Esophagus muscularis mucosa (tissue), 4 donors: ENCODE measurements at regions not wholly inside any gene's neighbourhood (a gene's known extent, or its start where the extent isn't known, plus 50 kb on each side); places are given as distances from the start of the nearest gene placed in this dataset.

Experiments used
- DNase-seq: peaks from one replicate; pipeline ENCODE4 v3.0.0-alpha.2; 2017; ENCODE audit errors: extremely low spot score
- H3K27ac ChIP-seq, 4 donors: fragments of 200-600 bp; sonication (generic); replicated peaks in 1 of 4; 1 replicate in 3 of 4; 2 replicates in 1 of 4; pipeline ENCODE4 v1.5.1; 2016 to 2019; ENCODE audit warnings: mild to moderate bottlenecking in 1 of 4
- H3K27me3 ChIP-seq, 4 donors: fragments of 200-600 bp; sonication (generic); one replicate each; pipeline versions ENCODE4 v1.5.1 to v1.6.0; 2016 to 2019
- H3K36me3 ChIP-seq, 4 donors: fragments of 200-600 bp; sonication (generic); one replicate each; pipeline ENCODE4 v1.5.1; 2016 to 2019
- H3K4me1 ChIP-seq, 4 donors: fragments of 200-600 bp; sonication (generic); one replicate each; pipeline ENCODE4 v1.5.1; 2016 to 2019
- H3K4me3 ChIP-seq, 4 donors: fragments of 200-600 bp; sonication (generic); 1 replicate in 2 of 4; 2 replicates in 2 of 4; pipeline ENCODE4 v1.5.1; 2016 to 2019; ENCODE audit warnings: mild to moderate bottlenecking in 4 of 4, moderate library complexity in 1 of 4
- H3K9me3 ChIP-seq, 4 donors: fragments of 200-600 bp; sonication (generic); 1 replicate in 3 of 4; 2 replicates in 1 of 4; pipeline ENCODE4 v1.5.1; 2016 to 2019
- EP300 ChIP-seq: sonication (generic); formaldehyde crosslinking; IDR thresholded peaks from one replicate; pipeline ENCODE4 v1.6.1; 2017; ENCODE audit warnings: antibody characterized with exemption
- POLR2A ChIP-seq: fragments of 450-650 bp; IDR thresholded peaks from one replicate; pipeline ENCODE4 v1.6.1; 2017; ENCODE audit warnings: antibody characterized with exemption, moderate library complexity, mild to moderate bottlenecking, low read depth
- POLR2AphosphoS5 ChIP-seq, 2 donors: sonication (generic); formaldehyde crosslinking; IDR thresholded peaks; one replicate each; pipeline ENCODE4 v1.6.1; 2017; ENCODE audit warnings: antibody characterized with exemption in 2 of 2
- WGBS: methylation state at CpG from one replicate; pipeline ENCODE4 v1.1.5; 2018; 5-methylcytosine and 5-hydroxymethylcytosine counted together
- intact Hi-C: fragments of 100-400 bp; cut with DNase I; formaldehyde crosslinking; loops from one replicate; pipeline ENCODE4 v1.15.1; 2023
- TF ChIP-seq, protein P1 (sequence below), 3 experiments: fragments of 200-600 bp in 2 of 3; fragments of 450-650 bp in 1 of 3; sonication (generic) in 2 of 3; IDR thresholded peaks; one replicate each; pipeline ENCODE4 v1.5.1; 2017 to 2019; ENCODE audit warnings: antibody characterized with exemption in 3 of 3, mild to moderate bottlenecking in 2 of 3, moderate library complexity in 1 of 3

DNA sequence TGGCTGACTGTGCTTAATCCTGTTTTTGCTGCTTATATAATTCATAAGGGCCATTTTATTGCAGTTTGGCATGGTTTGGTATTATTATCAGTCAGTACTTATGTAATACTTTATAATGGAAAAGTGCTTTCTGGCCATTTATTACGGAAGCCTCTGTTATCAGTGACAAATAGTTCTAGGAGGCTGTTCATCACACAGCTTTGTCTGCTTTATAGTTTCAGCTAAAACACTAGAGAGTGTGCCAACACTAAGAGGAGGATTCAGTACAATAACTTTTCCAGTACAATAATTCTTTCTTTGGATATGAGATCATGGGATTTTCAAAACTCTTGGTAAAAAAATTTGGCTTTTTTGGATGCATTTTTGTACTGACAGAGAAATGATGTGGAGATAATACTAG lies 102.9 kb upstream of the PTGFR start:
- Histone ChIP-seq H3K4me1 (peaks cover 0 to 8% (median 0%) of the 10 kb centered on the region in 4 donors), H3K36me3 (no peaks in the 10 kb centered on the region), H3K27me3 (no peaks in the 10 kb centered on the region), H3K4me3 (no peak overlapping the region), H3K27ac (peak overlapping the region in 1 of 4 donors; percentile 5), H3K9me3 (no peaks in the 10 kb centered on the region)
- DNase-seq: no peak
- TF ChIP-seq POLR2A (no peak), POLR2AphosphoS5 (IDR thresholded peaks at IDR 0.05) (no peak), EP300 (no peak)
- TF ChIP-seq, protein P1, sequence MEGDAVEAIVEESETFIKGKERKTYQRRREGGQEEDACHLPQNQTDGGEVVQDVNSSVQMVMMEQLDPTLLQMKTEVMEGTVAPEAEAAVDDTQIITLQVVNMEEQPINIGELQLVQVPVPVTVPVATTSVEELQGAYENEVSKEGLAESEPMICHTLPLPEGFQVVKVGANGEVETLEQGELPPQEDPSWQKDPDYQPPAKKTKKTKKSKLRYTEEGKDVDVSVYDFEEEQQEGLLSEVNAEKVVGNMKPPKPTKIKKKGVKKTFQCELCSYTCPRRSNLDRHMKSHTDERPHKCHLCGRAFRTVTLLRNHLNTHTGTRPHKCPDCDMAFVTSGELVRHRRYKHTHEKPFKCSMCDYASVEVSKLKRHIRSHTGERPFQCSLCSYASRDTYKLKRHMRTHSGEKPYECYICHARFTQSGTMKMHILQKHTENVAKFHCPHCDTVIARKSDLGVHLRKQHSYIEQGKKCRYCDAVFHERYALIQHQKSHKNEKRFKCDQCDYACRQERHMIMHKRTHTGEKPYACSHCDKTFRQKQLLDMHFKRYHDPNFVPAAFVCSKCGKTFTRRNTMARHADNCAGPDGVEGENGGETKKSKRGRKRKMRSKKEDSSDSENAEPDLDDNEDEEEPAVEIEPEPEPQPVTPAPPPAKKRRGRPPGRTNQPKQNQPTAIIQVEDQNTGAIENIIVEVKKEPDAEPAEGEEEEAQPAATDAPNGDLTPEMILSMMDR (IDR thresholded peaks at IDR 0.05): no peak
- intact Hi-C loops: no loop called here
- WGBS: 38% methylated on average over 1 of the region's 1 CpG

DNA sequence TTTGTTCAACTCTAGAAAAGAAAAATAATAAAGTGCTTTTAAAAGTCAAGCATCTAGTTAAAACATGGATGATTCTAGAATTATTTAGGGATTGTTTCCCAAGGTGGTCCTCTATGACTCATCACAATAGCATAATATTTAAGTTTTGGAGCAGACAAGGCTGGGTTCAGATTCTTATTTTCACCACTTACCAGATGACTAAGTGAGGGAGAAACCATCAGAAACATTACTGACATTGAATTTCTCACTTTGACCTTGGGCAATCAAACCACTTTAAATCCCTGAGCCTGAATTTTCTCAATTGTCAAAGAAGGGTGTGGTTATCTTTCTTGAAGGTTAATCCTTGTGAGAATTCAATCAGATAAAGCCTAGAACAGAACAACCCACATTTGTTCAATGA lies 102.5 kb upstream of the PTGFR start:
- H3K27ac ChIP-seq: peak overlapping the region in 1 of 4 donors; percentile 5
- DNase-seq: no peak
- no peak overlapping the region for H3K4me3 ChIP-seq
- H3K27me3 ChIP-seq: no peaks in the 10 kb centered on the region
- peaks cover 0 to 8% (median 0%) of the 10 kb centered on the region in 4 donors for H3K4me1 ChIP-seq
- TF ChIP-seq POLR2A: no peak
- H3K9me3 ChIP-seq: no peaks in the 10 kb centered on the region
- no peaks in the 10 kb centered on the region for H3K36me3 ChIP-seq
- intact Hi-C loops: no loop called here

DNA sequence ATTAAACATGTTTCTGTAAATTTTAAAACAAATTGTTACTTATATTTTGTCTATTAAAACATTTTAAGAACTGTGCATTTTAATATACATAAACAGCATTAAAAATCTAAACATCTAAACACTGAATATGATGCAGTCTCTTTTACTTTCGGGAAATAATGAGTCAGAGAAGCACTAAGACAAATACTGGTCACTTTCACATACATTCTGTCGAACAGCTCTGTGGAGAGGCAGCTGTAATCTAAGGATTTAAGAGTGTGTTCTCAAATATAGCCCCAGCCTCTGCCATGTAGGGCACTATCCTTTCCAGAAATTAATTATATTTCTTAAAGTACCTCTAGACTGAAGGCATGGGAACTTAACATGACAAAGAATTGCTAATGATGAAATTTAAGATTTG lies 89.6 kb upstream of the PTGFR start:
- intact Hi-C loops: no loop called here
- TF ChIP-seq, protein P1 (IDR thresholded peaks at IDR 0.05): no peak
- TF ChIP-seq EP300 (no peak), POLR2AphosphoS5 (IDR thresholded peaks at IDR 0.05) (no peak), POLR2A (no peak)

GRCh38 chr1:78408192-78408591 lies 82.6 kb upstream of the PTGFR start:
- Histone ChIP-seq H3K27ac (no peak overlapping the region), H3K27me3 (no peaks in the 10 kb centered on the region), H3K4me1 (no peaks in the 10 kb centered on the region), H3K4me3 (no peak overlapping the region), H3K9me3 (peaks cover 0 to 15% (median 5%) of the 10 kb centered on the region in 4 donors), H3K36me3 (no peaks in the 10 kb centered on the region)
- TF ChIP-seq POLR2A (no peak), POLR2AphosphoS5 (IDR thresholded peaks at IDR 0.05) (no peak), EP300 (no peak)
- TF ChIP-seq, protein P1 (IDR thresholded peaks at IDR 0.05): no peak
- 73% methylated on average over 1 of the region's 1 CpG for WGBS
- DNase-seq: no peak
- intact Hi-C loops: no loop called here

More for the DNA sequence above, 89.6 kb upstream of the PTGFR start:
- Histone ChIP-seq H3K36me3 (no peaks in the 10 kb centered on the region), H3K27me3 (no peaks in the 10 kb centered on the region), H3K4me3 (no peak overlapping the region), H3K9me3 (no peaks in the 10 kb centered on the region), H3K4me1 (no peaks in the 10 kb centered on the region), H3K27ac (no peak overlapping the region)
- DNase-seq: no peak
- 83% methylated on average over 2 of the region's 2 CpGs for WGBS

DNA sequence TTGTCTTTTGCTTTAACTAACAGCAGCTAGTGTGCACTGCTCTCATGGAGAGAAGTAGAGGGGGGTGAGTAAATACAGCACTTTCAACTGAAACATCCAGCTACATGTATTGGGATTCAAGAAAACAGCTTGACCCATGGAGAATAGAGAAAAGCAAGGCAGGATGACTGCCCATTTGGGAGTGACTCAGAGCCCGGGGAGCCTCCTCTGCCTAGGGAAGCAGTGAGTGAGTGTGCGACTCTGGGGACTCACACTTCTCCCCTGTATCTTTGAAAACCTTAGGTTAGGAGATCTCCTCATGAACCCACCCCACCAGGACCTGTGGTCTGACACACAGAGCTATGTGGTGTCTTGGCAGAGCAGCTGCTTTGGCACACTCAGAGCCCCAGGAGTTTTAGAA lies 82.0 kb upstream of the PTGFR start:
- TF ChIP-seq, protein P1 (IDR thresholded peaks at IDR 0.05): no peak
- TF ChIP-seq EP300 (no peak), POLR2A (no peak), POLR2AphosphoS5 (IDR thresholded peaks at IDR 0.05) (no peak)
- intact Hi-C loops: no loop called here
- H3K27ac ChIP-seq: no peak overlapping the region
- DNase-seq: no peak
- peaks cover 0 to 15% (median 5%) of the 10 kb centered on the region in 4 donors for H3K9me3 ChIP-seq
- H3K27me3 ChIP-seq: no peaks in the 10 kb centered on the region
- H3K4me3 ChIP-seq: no peak overlapping the region
- H3K4me1 ChIP-seq: no peaks in the 10 kb centered on the region
- WGBS: 100% methylated on average over 2 of the region's 2 CpGs
- H3K36me3 ChIP-seq: no peaks in the 10 kb centered on the region
